ENCODE measurements at regions not wholly inside any gene's neighbourhood (a gene's known extent, or its start where the extent isn't known, plus 50 kb on each side); places are given as distances from the start of the nearest gene placed in this dataset.

DNA sequence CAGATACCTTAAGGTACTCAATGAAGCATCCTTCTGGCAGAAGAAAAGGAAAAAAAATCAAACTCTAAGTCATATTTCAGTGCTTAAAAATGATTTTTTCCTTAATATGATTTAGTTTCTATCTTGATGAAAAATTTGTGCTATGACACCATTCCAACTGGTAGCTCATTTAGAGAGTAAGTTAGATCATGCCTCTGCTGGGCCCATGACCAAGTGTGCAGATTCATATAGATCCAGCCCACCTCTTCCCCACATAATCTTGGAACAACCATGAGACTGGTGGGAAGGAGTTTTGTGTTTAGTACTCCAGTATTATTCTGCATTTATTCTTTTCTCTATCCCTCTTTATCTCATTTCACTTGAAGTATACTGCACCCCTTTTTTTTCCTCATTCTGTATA lies 908.3 kb downstream of the KCNMA1 start:
- H3K36me3 ChIP-seq (ENCODE audit: control insufficient read depth, insufficient read depth, low read length) = no peaks in the 10 kb centered on the region
- ATAC-seq = no peak
- H3K4me1 ChIP-seq (ENCODE audit: control insufficient read depth, insufficient read depth, low read length) = no peaks in the 10 kb centered on the region
- peaks cover 6% of the 10 kb centered on the region for H3K9me3 ChIP-seq (ENCODE audit: control insufficient read depth, insufficient read depth, low read length)
- H3K27ac ChIP-seq (ENCODE audit: low read length) = no peak overlapping the region
- no peak overlapping the region for H3K4me3 Mint-ChIP-seq
- no peaks in the 10 kb centered on the region for H3K27me3 ChIP-seq (ENCODE audit: control insufficient read depth, insufficient read depth, low read length)
- peaks cover 0 to 4% of the 10 kb centered on the region in 2 donors for H3K4me1 Mint-ChIP-seq
- peaks cover 8 to 10% of the 10 kb centered on the region in 2 donors for H3K9me3 Mint-ChIP-seq
- no peak for DNase-seq
- peaks cover 6% of the 10 kb centered on the region for H3K36me3 Mint-ChIP-seq
- no peak overlapping the region for H3K27ac Mint-ChIP-seq
- H3K4me3 ChIP-seq (ENCODE audit: low read length) = no peak overlapping the region
- peaks cover 0 to 4% of the 10 kb centered on the region in 2 donors for H3K27me3 Mint-ChIP-seq (ENCODE audit: low read depth in 2 of 2)
- intact Hi-C loops (cut with micrococcal nuclease) = no loop called here
- TF ChIP-seq, protein P1, sequence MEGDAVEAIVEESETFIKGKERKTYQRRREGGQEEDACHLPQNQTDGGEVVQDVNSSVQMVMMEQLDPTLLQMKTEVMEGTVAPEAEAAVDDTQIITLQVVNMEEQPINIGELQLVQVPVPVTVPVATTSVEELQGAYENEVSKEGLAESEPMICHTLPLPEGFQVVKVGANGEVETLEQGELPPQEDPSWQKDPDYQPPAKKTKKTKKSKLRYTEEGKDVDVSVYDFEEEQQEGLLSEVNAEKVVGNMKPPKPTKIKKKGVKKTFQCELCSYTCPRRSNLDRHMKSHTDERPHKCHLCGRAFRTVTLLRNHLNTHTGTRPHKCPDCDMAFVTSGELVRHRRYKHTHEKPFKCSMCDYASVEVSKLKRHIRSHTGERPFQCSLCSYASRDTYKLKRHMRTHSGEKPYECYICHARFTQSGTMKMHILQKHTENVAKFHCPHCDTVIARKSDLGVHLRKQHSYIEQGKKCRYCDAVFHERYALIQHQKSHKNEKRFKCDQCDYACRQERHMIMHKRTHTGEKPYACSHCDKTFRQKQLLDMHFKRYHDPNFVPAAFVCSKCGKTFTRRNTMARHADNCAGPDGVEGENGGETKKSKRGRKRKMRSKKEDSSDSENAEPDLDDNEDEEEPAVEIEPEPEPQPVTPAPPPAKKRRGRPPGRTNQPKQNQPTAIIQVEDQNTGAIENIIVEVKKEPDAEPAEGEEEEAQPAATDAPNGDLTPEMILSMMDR (IDR thresholded peaks at IDR 0.05) = no peak

DNA sequence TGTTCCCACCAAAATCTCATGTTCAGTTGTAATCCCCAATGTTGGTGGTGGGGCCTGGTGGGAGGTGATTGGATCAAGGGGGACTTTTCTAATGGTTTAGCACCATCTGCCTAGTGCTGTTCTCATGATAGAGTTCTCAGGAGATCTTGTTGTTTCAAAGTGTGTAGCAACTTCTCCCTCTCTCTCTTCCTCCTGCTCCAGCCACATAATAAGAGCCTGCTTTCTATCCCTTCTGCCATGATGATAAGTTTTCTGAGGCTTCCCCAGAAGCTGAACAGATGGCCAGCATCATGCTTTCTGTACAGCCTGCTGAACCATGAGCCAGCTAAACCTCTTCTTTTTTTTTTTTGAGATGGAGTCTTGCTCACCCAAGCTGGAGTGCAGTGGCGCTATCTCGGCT lies 910.6 kb downstream of the KCNMA1 start:
- no peaks in the 10 kb centered on the region for H3K4me1 ChIP-seq (ENCODE audit: control insufficient read depth, insufficient read depth, low read length)
- intact Hi-C loops (cut with micrococcal nuclease) = no loop called here
- Mint-ChIP-seq H3K27me3 (ENCODE audit: low read depth in 2 of 2) (peaks cover 0 to 3% of the 10 kb centered on the region in 2 donors), H3K36me3 (peaks cover 3% of the 10 kb centered on the region), H3K4me1 (no peaks in the 10 kb centered on the region), H3K9me3 (peaks cover 7% of the 10 kb centered on the region in 2 donors), H3K27ac (no peak overlapping the region), H3K4me3 (no peak overlapping the region)
- H3K36me3 ChIP-seq (ENCODE audit: control insufficient read depth, insufficient read depth, low read length) = no peaks in the 10 kb centered on the region
- no peak overlapping the region for H3K4me3 ChIP-seq (ENCODE audit: low read length)
- DNase-seq (no peak), ATAC-seq (no peak)
- WGBS (ENCODE audit: insufficient coverage) = 50% methylated on average over 2 of the region's 2 CpGs
- H3K9me3 ChIP-seq (ENCODE audit: control insufficient read depth, insufficient read depth, low read length) = peaks cover 6% of the 10 kb centered on the region
- H3K27me3 ChIP-seq (ENCODE audit: control insufficient read depth, insufficient read depth, low read length) = no peaks in the 10 kb centered on the region
- H3K27ac ChIP-seq (ENCODE audit: low read length) = no peak overlapping the region
- TF ChIP-seq, protein P1 (IDR thresholded peaks at IDR 0.05) = no peak

DNA sequence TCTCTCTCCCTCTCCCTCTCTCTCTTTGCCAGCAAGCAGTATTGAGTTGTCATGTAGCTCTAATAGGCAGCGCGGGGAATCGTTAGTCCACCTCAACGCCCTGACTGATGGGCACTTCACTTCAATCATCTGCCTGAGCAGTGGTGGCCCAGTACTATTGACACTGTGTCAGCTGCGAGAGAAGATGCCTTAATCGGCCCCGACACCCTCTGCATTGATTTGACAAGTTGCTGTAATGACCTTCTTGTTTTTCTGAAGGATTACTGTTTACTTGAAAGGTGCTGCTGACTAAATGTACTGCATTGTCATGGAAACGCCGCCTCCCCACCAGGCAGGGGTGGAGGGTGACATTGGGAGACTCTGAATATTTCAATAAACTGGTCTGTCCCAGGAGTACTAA lies 913.8 kb downstream of the KCNMA1 start:
- ATAC-seq (no peak), DNase-seq (no peak)
- WGBS (ENCODE audit: insufficient coverage) = 84% methylated on average over 9 of the region's 9 CpGs
- no peaks in the 10 kb centered on the region for H3K4me1 Mint-ChIP-seq
- no peaks in the 10 kb centered on the region for H3K27me3 Mint-ChIP-seq (ENCODE audit: low read depth in 2 of 2)
- Histone ChIP-seq H3K27me3 (ENCODE audit: control insufficient read depth, insufficient read depth, low read length) (no peaks in the 10 kb centered on the region), H3K36me3 (ENCODE audit: control insufficient read depth, insufficient read depth, low read length) (no peaks in the 10 kb centered on the region), H3K4me3 (ENCODE audit: low read length) (no peak overlapping the region), H3K4me1 (ENCODE audit: control insufficient read depth, insufficient read depth, low read length) (no peaks in the 10 kb centered on the region), H3K9me3 (ENCODE audit: control insufficient read depth, insufficient read depth, low read length) (no peaks in the 10 kb centered on the region), H3K27ac (ENCODE audit: low read length) (no peak overlapping the region)
- no peak overlapping the region for H3K4me3 Mint-ChIP-seq
- H3K27ac Mint-ChIP-seq = no peak overlapping the region
- intact Hi-C loops (cut with micrococcal nuclease) = no loop called here
- no peaks in the 10 kb centered on the region for H3K36me3 Mint-ChIP-seq
- TF ChIP-seq, protein P1 (IDR thresholded peaks at IDR 0.05) = no peak
- H3K9me3 Mint-ChIP-seq = peaks cover 0 to 2% of the 10 kb centered on the region in 2 donors

GRCh38 chr10:76721891-76722505 lies 915.6 kb downstream of the KCNMA1 start:
- no peaks in the 10 kb centered on the region for H3K27me3 Mint-ChIP-seq (ENCODE audit: low read depth in 2 of 2)
- no peak overlapping the region for H3K27ac ChIP-seq (ENCODE audit: low read length)
- H3K4me1 Mint-ChIP-seq = no peaks in the 10 kb centered on the region
- H3K4me3 ChIP-seq (ENCODE audit: low read length) = no peak overlapping the region
- no peak overlapping the region for H3K4me3 Mint-ChIP-seq
- WGBS (ENCODE audit: insufficient coverage) = 86% methylated on average over 1 of the region's 1 CpG
- no peaks in the 10 kb centered on the region for H3K9me3 ChIP-seq (ENCODE audit: control insufficient read depth, insufficient read depth, low read length)
- no peaks in the 10 kb centered on the region for H3K4me1 ChIP-seq (ENCODE audit: control insufficient read depth, insufficient read depth, low read length)
- ATAC-seq (no peak), DNase-seq (no peak)
- no peak overlapping the region for H3K27ac Mint-ChIP-seq
- peaks cover 0 to 2% of the 10 kb centered on the region in 2 donors for H3K9me3 Mint-ChIP-seq
- intact Hi-C loops (cut with micrococcal nuclease) = no loop called here
- H3K36me3 Mint-ChIP-seq = no peaks in the 10 kb centered on the region
- TF ChIP-seq, protein P1 (IDR thresholded peaks at IDR 0.05) = no peak
- no peaks in the 10 kb centered on the region for H3K36me3 ChIP-seq (ENCODE audit: control insufficient read depth, insufficient read depth, low read length)
- H3K27me3 ChIP-seq (ENCODE audit: control insufficient read depth, insufficient read depth, low read length) = no peaks in the 10 kb centered on the region
